NCI-H774 (cell line): ENCODE measurements at regions not wholly inside any gene's neighbourhood (a gene's known extent, or its start where the extent isn't known, plus 50 kb on each side); places are given as distances from the start of the nearest gene placed in this dataset.
A peak's percentile ranks its signal among the peaks of the same experiment; 100 is the strongest.
"Not testable (repeated sequence)": the region's sequence is repeated elsewhere in the genome, so short reads cannot be mapped to it uniquely, and the experiment has no call there.

Experiments used
- DNase-seq: peaks from one replicate; lab custom pipeline; 2025; lab: John Stamatoyannopoulos, UW

- no peak for DNase-seq
Observed at GRCh38 chr2:4047961-4048891, 344.9 kb downstream of the DCDC2C start.

GRCh38 chr2:4049463-4049862 lies 346.1 kb downstream of the DCDC2C start:
- DNase-seq = no peak

- no peak for DNase-seq
Observed at GRCh38 chr2:4053769-4054493, 350.6 kb downstream of the DCDC2C start.

- DNase-seq = no peak
Observed at GRCh38 chr2:4066217-4066616, 362.8 kb downstream of the DCDC2C start.

- no peak for DNase-seq
Observed at GRCh38 chr2:4073026-4073569, 369.7 kb downstream of the DCDC2C start.

- DNase-seq = peak; percentile 74
Observed at GRCh38 chr2:4077017-4077416, 373.6 kb downstream of the DCDC2C start.

- no peak for DNase-seq
Observed at GRCh38 chr2:4085186-4085585, 381.8 kb downstream of the DCDC2C start.

GRCh38 chr2:4090668-4091630 lies 387.6 kb downstream of the DCDC2C start:
- no peak for DNase-seq

- DNase-seq = no peak
Observed at GRCh38 chr2:4091869-4092268, 388.5 kb downstream of the DCDC2C start.

- no peak for DNase-seq
Observed at GRCh38 chr2:4094743-4095142, 391.4 kb downstream of the DCDC2C start.

- DNase-seq = no peak
Observed at GRCh38 chr2:4096978-4097766, 393.8 kb downstream of the DCDC2C start.

GRCh38 chr2:4098137-4098536 lies 394.8 kb downstream of the DCDC2C start:
- DNase-seq = no peak

- DNase-seq = no peak
Observed at GRCh38 chr2:4101936-4102335, 398.6 kb downstream of the DCDC2C start.

- DNase-seq = no peak
Observed at GRCh38 chr2:4107179-4107578, 403.8 kb downstream of the DCDC2C start.

GRCh38 chr2:4110273-4110672 lies 406.9 kb downstream of the DCDC2C start:
- DNase-seq = no peak

- DNase-seq = not testable (repeated sequence)
Observed at GRCh38 chr2:4115435-4115834, 412.1 kb downstream of the DCDC2C start.

GRCh38 chr2:4122726-4123125 lies 419.4 kb downstream of the DCDC2C start:
- DNase-seq = peak; percentile 64

- DNase-seq = no peak
Observed at GRCh38 chr2:4130651-4131050, 427.3 kb downstream of the DCDC2C start.

GRCh38 chr2:4134551-4135550 lies 431.5 kb downstream of the DCDC2C start:
- DNase-seq = no peak

- no peak for DNase-seq
Observed at GRCh38 chr2:4135765-4136164, 432.4 kb downstream of the DCDC2C start.
